ENCODE measurements at regions not wholly inside any gene's neighbourhood (a gene's known extent, or its start where the extent isn't known, plus 50 kb on each side); places are given as distances from the start of the nearest gene placed in this dataset.
A peak's percentile ranks its signal among the peaks of the same experiment; 100 is the strongest.

GRCh38 chr5:165559645-165560044 lies 2054.2 kb downstream of the MAT2B start:
- TF ChIP-seq AFF4 (CRISPR knock-in tag; IDR thresholded peaks at IDR 0.05; ENCODE audit: borderline replicate concordance) = no peak
- TF ChIP-seq OVOL2 (CRISPR knock-in tag; IDR thresholded peaks at IDR 0.05; ENCODE audit: borderline replicate concordance) = no peak
- no peak for TF ChIP-seq JAZF1 (CRISPR knock-in tag; IDR thresholded peaks at IDR 0.05)
- no peak for TF ChIP-seq AR (CRISPR knock-in tag; IDR thresholded peaks at IDR 0.05)
- no peak for TF ChIP-seq ZMAT4 (CRISPR knock-in tag; IDR thresholded peaks at IDR 0.05)
- no peak for TF ChIP-seq USF2 (CRISPR knock-in tag; IDR thresholded peaks at IDR 0.05)
- no peak for TF ChIP-seq CDX4 (CRISPR knock-in tag; IDR thresholded peaks at IDR 0.05; ENCODE audit: borderline replicate concordance)
- no peak for TF ChIP-seq PRDM15 (CRISPR knock-in tag; IDR thresholded peaks at IDR 0.05)
- ATAC-seq (no peak), DNase-seq (ENCODE audit: low spot score) (no peak)
- CTCF ChIA-PET = no interaction called here
- peak overlapping the region; percentile 43 for H3K27ac Mint-ChIP-seq
- H3K4me3 Mint-ChIP-seq = no peak overlapping the region
- peaks cover 9% of the 10 kb centered on the region for H3K9me3 Mint-ChIP-seq
- POLR2A ChIA-PET = no interaction called here
- H3K4me1 Mint-ChIP-seq = peaks cover 27% of the 10 kb centered on the region
- peaks cover 3% of the 10 kb centered on the region; the same call in 1 of the 2 replicates for H3K36me3 Mint-ChIP-seq
- H3K27me3 Mint-ChIP-seq (ENCODE audit: low read depth) = no peaks in the 10 kb centered on the region

GRCh38 chr5:165560648-165561047 lies 2055.2 kb downstream of the MAT2B start:
- ATAC-seq = no peak
- Mint-ChIP-seq H3K27ac (no peak overlapping the region), H3K9me3 (peaks cover 9% of the 10 kb centered on the region), H3K36me3 (peaks cover 3% of the 10 kb centered on the region; the same call in 1 of the 2 replicates), H3K4me3 (no peak overlapping the region), H3K4me1 (peaks cover 37% of the 10 kb centered on the region), H3K27me3 (ENCODE audit: low read depth) (no peaks in the 10 kb centered on the region)
- no peak for DNase-seq (ENCODE audit: low spot score)
- CTCF ChIA-PET = no interaction called here
- POLR2A ChIA-PET = no interaction called here
- TF ChIP-seq NR1H2 (CRISPR knock-in tag; IDR thresholded peaks at IDR 0.05) (no peak), ZMAT4 (CRISPR knock-in tag; IDR thresholded peaks at IDR 0.05) (no peak), ZNF671 (CRISPR knock-in tag; IDR thresholded peaks at IDR 0.05) (no peak), OVOL2 (CRISPR knock-in tag; IDR thresholded peaks at IDR 0.05; ENCODE audit: borderline replicate concordance) (no peak), HMGA2 (CRISPR knock-in tag; IDR thresholded peaks at IDR 0.05) (no peak), ELF4 (CRISPR knock-in tag; IDR thresholded peaks at IDR 0.05; ENCODE audit: low read depth) (no peak), USF1 (CRISPR knock-in tag; IDR thresholded peaks at IDR 0.05) (no peak), GTF2I (CRISPR knock-in tag; conservative IDR thresholded peaks at IDR 0.05) (no peak), ZNF232 (CRISPR knock-in tag; IDR thresholded peaks at IDR 0.05) (no peak), ZSCAN18 (CRISPR knock-in tag; IDR thresholded peaks at IDR 0.05) (no peak), SMAD4 (CRISPR knock-in tag; IDR thresholded peaks at IDR 0.05) (no peak), JUN (CRISPR knock-in tag; IDR thresholded peaks at IDR 0.05) (no peak), ZNF317 (CRISPR knock-in tag; IDR thresholded peaks at IDR 0.05; ENCODE audit: borderline replicate concordance, low read depth) (no peak)
